Hepatic stellate cell (primary cell): ENCODE measurements at regions not wholly inside any gene's neighbourhood (a gene's known extent, or its start where the extent isn't known, plus 50 kb on each side); places are given as distances from the start of the nearest gene placed in this dataset.
"Not testable (repeated sequence)": the region's sequence is repeated elsewhere in the genome, so short reads cannot be mapped to it uniquely, and the experiment has no call there.

Experiments
- DNase-seq: peaks from one replicate; pipeline ENCODE4 v3.0.0; 2011; ENCODE audit warnings: low spot score

DNA sequence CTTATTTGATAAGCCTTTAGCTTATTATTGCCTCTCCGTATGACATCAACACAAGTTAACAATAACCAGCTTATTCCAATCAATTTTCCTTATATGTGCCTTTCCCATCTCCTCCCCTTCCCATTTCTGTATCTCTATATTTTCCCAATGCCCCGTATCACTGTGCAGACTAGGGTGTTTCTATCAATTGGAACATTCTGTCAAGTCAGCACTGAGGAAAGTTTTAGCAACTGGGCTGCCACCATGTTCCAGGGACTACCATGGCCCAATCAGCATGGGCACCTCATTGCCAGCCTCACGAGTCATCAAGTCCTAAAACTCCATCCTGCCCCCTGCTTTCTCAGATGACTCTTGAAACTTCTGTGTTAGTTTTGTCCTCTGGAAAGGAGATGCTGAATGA, 973.1 kb upstream of the CNTN5 start:
- no peak for DNase-seq

DNA sequence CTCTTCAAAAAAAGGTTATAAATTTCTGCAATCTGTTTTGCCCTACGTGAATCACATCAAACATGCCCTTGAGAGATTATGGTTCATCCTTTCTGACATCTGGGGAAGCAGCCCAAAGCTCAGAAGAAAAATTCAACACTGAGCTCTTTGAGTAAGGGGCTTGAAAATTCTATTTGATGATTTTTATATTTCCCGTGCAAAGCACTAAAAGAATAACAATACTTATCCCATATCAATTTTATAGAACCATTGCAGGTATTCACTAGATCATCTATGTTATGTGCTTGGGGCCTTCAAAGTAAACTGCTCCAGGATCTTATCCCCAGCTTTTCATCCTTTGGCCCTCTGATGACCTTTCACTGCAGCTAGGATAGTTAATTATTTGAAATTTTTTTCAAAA, 966.9 kb upstream of the CNTN5 start:
- DNase-seq = no peak

DNA sequence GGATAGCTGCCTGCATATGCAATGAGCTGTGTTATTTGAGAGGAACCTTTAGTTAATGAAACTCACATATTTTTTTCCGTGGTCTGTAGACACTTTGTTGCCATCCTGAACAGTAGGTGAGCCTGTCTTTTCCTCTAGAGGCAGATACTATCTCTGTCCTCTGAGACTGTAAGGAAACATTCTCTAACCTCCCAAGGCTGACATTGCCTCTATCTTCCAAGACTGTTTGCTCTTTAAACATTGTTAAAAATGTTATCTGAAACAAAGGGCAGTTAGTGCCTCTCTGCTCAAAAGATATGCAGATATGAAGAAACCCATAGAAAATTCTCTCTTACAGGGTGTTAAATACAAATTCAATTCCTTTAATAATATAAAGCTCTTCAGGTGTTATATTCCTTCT, 963.8 kb upstream of the CNTN5 start:
- DNase-seq = no peak

DNA sequence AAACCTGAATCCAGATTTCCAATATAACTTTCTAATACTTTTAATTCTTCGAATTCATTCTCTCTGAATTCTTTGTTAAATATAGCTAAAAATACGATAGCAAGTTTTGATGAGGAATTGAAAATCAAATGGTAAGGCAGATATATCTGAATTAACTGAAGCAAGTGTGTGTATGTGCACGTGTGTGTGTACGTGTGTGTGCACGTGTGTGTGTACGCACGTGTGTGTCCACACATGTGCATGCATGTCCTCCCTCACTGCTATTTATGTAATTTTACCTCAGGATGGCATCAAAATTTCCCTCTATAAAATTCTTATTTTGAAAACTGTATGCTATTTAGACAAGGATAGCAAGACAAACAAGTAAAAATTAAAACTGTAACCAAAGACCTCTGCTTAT, 961.3 kb upstream of the CNTN5 start:
- no peak for DNase-seq

DNA sequence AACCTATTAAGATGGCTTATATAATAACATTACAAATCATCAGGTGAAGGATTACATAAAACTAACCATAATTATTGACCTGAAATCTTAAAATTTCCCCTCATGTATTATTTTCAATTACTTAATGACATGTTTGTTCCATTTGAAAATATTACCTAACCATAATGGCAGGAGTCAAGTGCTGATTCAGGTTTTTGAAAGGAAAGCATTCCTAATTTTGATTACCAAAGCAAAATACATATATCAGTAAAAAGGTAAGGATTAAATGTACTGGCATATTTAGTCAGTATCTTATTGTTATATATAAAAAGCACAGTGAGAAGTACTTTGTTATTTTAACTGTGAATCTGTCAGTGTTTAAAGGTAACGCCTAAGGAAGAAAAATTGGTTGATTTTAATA, 960.0 kb upstream of the CNTN5 start:
- DNase-seq = no peak

DNA sequence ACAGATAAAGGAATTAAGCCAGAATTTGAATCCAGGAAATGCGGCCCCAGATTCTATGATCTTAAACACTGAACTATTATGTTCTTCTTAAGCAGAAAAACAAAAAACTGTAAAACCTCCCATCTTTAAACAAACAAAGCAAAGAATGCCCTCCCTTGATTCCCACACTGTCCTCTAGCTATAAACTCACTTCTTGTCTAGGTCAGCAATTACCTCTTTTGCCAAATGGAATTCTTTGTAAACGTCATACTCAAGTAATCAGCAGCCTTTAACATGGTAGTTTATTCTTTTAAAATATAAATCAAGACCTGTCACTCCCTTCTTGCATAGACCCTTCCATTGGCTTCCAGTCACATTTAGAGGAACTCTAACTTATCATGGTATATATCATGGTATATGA, 958.9 kb upstream of the CNTN5 start:
- DNase-seq = no peak

DNA sequence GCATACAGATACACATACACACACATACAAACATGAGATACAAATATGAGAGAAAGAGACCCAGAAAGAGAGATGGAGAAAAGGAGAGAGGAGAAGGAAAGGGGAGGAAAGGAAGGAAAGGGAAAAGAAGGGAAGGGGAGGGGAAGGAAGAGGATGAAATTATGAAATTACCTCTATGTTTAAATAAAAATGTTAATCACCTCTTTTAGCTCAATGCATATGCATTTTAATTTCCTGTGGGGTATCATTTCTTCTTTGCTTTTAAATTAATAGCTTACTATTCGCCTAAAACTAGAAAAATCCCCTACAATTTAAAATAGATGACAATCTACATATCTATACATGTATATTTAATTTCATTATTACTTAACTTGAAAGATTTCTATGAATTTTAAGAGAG, 958.0 kb upstream of the CNTN5 start:
- DNase-seq = no peak

DNA sequence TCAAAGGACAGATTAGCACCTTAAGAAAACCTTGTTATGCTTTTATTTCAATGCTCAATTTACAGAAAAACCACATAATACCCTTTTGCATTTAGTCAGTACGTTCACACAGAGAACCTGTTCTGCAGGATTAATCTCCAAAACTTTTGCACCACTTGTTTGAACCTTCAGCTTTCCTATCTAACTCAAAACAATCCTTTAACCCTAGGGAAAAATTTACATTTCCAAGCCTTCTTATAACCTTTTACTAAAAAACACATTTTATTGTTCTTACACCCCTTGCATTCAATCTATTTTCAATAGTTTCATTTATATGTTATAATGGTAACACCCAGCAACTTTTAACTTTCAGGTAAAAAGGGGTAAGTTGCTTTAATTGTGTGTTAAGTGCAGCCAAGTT, 952.5 kb upstream of the CNTN5 start:
- no peak for DNase-seq

DNA sequence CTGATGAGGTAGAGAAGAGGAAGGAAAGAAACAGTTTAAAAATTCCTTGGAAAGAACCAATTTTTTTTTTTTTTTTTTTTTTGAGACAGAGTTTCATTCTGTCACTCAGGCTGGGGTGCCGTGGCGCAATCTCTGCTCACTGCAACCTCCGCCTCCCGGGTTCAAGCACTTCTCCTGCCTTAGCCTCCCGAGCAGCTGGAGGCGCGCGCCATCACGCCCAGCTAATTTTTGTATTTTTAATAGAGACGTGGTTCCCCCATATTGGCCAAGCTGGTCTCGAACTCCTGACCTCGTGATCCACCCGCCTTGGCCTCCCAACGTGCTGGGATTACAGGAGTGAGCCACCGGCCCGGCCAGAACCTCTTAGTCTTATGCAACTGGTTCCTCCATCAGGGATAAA, 951.6 kb upstream of the CNTN5 start:
- not testable (repeated sequence) for DNase-seq

DNA sequence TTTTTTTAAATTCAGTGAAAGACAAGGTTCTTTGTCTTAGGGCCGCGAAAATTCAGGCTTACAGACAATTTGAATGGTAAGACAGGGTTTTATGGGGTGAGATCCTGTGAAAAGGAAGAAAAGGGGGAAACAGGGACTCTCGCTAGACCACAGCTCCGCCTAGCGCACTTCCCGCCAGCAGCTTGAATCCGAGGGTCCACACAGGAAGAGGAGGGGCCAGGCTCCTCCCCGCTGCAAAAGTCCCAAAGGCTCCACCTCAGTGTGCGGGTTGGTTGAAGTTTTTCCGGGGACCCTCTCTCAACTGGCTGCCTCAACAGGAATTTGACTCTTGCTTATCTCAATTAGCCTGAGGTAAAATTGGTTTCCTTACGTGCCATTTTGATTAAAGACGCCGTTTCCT, 950.9 kb upstream of the CNTN5 start:
- DNase-seq = no peak

DNA sequence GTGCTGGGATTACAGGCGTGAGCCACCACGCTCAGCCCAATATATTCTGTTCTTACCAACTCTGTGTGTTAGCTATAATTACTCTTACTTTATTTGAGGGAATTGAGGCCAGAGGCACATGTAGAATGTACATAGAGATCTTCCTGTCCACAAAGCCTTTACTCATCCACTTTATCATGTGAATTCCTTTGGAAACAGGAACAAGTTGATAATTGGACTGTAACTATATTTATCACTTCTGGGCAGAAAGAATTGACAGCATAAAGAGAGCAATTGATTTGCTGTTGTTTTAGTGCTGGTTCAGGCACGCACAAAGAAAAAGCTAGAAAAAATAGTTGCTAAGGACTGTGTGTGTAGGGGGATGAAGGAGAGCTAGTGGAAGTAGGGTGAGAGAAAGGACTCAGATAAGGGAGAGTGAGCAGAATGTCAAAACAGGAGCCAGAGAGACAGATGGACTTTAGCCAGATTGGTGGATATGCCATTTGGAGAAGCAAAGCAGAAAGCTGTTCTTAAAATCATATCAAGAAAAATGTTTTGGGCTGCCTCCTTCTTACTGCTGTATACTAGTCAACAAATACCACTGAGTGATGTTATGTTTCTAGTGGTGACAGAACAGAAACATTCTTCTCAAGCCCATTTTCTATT, 929.8 kb upstream of the CNTN5 start:
- DNase-seq = no peak

DNA sequence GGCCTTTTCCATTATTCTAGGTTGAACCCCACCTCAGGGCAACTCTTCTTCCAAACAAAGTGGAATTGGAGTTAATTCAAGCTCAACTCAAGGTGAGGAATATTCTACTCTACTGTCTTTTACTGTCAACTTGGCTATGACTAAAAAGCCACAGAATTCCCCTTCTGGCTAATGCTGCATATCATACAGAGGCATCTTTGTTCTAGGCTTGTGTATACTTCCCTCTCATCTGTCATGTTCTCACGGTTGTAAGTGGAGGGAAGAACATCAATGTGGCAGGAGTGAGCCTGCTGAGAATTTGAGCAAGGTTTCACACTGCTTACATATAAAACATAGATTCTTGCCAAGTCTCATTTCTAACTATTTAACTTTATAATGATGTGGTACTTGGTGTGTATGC, 921.4 kb upstream of the CNTN5 start:
- no peak for DNase-seq

DNA sequence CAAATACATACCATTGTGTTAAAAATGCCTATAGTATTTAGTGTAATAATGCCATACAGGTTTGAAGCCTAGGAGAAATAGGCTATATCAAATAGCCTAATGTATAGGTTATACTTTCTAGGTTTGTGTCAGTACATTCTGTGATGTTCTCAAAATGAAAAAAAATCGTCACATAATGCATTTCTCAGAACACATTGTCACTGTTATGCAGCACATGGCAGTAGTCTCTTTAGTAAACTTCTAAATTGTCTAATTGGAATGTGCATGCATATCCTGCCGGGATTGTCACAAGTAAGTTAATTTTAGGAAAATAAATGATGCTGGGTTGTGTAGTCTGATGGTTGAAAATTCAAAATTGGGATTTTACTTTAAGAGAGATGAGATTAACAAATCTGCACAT, 920.1 kb upstream of the CNTN5 start:
- DNase-seq = no peak

DNA sequence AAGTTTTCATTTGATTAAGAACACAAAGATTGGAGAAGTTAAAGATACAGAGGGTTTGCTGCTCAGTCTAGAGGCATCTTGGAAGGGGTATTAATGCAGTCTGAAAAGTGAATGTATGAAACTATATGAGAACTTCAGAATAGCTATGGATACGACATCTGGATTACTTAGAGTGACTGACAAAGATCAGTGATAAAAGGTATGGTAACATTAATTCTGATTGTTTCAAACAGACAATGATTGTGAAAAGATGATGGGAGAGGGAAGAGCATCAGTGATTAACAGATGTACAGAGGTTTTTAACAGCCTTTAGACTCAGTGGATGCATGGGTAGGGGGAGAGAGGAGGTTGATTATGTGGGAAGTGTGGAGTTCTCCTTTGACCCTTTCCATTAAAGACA, 919.4 kb upstream of the CNTN5 start:
- no peak for DNase-seq

DNA sequence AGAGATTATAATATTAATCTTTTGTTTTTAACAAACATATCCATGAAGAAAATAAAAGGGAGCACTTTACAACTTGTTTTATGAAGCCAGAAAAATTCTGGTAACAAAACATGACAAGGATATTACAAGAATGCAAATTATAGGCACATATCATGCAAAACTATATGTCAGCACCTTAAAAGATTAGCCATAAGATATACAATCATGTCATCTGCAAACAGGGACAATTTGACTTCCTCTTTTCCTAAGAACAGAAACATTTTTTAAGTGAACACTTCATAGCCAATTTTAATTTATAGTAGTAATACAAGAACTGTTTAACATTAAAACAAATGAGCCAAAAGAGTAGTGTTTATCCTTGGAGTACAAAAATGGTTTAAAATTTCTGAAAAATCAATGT, 916.5 kb upstream of the CNTN5 start:
- no peak for DNase-seq

DNA sequence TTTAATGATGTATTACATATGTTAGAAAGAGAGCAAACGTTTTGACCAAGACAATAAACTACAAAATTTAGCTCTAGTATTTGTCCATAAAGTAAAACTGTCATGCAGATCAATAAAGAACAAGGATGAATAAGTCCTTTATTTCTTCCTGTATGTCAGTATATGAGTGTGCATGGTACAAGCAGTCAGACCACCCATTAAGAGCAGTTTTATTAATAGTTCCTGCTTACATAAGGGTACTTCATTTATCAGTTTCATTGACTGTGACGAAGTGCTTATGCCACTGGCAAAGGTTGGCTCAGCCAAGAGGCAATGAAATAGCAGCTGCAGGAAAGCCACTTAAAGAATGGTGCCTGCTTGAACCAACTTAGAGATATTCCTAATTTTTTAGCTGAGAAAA, 913.0 kb upstream of the CNTN5 start:
- no peak for DNase-seq

DNA sequence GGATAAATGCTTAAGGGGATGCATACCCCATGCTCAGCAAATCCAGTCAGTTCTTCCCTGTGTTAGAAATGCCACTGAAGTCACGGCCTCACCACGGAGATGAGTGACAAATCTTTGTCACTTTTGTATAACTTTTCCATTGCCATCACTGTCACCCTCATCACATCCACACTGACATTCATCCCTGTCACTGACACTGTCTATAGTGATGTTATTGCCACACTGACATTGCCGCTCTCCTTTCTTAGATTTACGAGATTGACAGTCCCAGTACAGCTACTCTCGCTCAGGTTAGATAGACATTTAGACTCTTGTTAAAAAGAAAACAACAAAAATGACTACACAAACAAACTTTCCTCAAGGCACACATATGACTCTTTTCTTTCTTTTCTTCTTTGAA, 910.7 kb upstream of the CNTN5 start:
- DNase-seq = no peak

DNA sequence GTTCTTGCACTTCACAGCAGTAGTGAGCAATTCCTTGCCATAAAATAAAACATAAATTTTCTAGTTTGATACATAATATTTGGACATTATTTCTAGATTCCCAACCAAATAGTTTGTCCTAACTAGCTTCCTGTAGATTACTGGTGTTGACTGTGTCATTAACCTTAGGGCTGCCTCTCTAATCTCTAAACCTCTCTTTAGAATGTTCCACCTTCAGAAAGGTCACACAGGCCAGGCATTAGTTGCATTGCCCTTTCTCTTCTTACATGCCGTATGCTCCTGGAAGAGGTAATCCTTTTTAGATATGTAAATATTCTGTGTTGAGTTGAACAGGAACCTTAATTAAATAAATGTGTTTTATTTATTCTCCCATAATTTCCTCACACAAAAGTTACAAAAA, 904.9 kb upstream of the CNTN5 start:
- no peak for DNase-seq

DNA sequence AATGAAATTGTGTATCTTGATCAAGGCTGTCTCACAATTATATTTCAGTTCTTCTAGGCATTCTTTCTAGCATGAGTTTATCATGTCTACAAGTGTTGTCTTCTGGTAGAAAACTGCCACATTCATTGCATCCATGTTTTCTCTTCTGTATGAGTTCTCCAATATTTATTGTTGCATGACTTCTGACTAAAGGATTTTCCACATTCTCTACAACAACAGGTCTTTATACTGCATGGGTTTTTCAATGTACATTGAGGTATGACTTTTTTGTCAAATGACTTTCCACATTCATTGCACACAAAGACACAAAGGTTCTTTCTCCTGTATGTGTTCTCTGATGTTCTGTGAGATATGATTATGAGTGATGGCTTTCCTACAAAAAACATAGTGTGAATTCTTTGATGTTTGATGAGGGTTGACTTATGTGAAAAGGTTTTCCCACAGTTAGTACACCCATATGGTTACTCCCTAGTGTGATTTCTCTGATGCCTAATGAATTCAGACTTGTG, 890.6 kb upstream of the CNTN5 start:
- no peak for DNase-seq

DNA sequence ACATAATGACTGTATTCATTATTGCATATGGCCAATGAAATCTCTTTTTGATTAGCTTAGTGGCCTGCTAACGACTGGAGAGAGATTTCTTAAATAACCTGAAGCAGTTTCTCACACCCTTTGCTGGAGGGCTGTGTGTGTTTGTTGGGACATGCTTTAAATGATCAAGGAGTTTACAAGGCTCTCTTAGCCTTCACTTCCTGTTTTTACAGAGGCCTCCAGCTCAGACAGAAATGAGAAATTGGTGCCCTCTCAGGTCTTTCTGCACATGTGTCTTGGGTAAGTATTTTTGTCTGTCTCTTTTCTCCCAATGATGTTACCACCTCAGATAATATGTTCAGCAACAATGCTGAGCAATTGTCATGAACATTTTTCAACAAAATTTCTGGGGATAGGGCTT, 884.4 kb upstream of the CNTN5 start:
- DNase-seq = no peak

DNA sequence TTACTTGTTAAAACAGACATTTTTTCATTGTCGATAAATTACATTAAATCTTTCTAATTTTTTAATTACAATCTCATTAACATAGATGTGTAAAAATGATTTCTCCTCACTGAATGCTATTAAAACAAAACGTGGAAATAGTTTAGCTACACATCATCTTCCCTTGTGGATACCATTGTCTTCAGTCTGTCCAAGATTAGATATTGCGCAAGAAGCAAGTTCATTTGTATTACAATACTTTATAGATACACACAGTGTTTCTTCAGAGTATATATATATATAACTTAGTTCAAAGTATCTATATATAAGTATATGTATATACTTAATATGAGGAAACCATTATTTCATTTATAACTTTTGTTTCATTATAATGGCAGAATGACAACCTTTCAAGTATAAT, 883.3 kb upstream of the CNTN5 start:
- DNase-seq = no peak

DNA sequence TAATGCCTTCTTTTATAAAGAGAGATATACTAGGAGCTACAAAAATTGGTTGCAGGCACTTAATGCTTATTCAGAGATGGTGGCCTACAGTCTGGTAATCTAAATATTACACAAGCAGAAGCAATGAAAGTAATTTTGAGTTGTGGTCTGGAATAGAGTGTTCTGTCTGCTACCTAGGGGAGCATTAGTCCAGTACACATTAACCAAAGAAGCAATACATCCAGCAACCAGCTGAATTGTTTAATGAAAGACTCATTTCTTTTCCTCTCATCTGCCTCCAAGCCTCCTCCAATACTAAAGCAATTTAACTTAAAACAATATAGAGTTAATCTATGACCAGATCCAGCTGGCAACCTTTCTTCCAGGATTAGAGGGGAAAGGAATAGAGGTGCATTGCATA, 877.1 kb upstream of the CNTN5 start:
- no peak for DNase-seq

DNA sequence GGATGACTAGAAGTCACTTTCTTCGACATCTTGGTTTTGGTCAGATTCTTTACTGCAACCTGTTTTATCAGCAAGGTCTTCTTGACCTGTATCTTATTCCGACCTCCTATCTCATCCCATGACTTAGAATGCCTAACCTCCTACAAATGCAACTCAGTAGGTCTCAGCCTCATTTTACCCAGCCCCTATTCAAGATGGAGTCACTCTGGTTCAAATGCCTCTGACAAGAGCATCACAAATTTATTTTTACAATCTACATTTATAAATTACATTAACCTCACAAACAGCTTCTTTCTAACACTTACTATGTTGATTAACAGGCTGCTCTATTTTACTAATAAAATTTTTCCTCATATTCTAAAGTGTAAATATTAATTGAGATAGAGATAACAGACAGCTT, 867.0 kb upstream of the CNTN5 start:
- no peak for DNase-seq

DNA sequence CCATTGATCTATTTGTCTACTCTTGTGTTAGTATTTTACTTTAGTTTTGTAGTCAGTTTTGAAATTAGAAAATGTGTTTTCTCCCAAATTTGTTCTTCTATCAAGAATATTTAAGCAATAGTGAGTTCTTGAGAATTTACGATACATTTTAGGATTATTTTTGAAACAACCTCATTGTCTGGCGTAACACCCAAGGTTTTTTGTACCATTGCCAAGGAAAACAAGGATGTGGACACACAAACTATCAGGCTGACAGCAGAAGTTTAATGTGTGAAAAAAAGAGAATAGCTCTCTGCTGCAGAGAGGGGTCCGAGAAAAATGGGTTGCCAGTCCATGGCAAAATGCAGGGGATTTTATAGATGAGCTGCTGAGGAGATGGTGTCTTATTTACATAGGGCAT, 865.1 kb upstream of the CNTN5 start:
- DNase-seq = no peak

DNA sequence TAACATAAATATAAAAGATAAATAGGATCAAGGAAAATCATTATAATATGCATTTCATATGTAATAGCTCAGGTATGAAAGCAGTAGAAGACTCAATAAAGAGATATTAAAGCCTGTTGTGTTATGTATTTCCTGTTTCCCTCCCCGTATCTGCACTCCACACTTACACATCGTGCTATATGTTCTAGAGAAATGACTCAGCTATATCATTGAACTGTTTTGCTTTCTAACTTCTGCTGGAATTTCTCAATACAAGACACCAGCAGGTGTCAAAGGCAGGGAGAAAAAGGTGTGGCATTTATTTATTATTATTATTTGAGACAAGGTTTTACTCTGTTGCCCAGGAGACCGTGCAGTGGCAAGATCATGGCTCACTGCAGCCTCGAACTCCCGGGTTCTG, 842.8 kb upstream of the CNTN5 start:
- DNase-seq = no peak
